GM18867 (cell line): ENCODE measurements at regions not wholly inside any gene's neighbourhood (a gene's known extent, or its start where the extent isn't known, plus 50 kb on each side); places are given as distances from the start of the nearest gene placed in this dataset.

ENCODE experiments used
- ATAC-seq: cut with Tn5 transposase; IDR thresholded peaks from one replicate; pipeline ENCODE4 v1.9.1; 2021; ENCODE audit warnings: mild to moderate bottlenecking, moderate library complexity; ENCODE audit not compliant: unreplicated experiment

DNA sequence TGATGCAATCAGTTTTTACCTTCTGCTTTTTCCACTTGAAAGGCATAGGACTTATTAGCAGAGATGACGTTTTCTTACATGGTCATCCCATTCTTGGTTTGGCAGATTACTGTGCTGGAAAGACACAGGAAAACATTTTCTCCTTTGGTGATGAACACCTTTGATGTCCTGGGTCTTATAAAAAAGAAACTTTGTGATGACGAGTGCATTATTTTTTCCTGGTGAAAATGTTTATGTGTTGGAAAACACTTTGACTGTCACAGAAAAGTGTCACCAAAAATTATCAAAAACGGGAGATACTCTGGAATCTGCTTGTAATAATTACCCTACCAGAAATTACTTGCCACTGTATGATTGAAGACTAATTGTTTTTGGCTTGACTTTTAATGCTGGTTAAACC is 2020.9 kb downstream of the MAT2B start:
- no peak for ATAC-seq

DNA sequence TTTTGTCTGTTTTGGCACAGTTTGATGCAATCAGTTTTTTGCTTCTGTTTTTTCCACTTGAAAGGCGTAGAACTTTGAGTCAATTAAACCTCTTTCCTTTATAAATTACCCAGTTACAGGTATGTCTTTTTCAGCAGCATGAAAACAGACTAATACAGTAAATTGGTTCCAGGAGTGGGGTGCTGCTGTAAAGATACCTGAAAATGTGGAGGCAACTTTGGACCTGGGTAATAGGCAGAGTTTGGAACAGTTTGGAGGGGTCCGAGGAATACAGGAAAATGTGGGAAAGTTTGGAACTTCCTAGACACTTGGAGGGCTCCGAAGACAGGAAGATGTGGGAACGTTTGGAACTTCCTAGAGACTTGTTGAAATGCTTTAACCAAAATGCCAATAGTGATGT is 2022.2 kb downstream of the MAT2B start:
- no peak for ATAC-seq

DNA sequence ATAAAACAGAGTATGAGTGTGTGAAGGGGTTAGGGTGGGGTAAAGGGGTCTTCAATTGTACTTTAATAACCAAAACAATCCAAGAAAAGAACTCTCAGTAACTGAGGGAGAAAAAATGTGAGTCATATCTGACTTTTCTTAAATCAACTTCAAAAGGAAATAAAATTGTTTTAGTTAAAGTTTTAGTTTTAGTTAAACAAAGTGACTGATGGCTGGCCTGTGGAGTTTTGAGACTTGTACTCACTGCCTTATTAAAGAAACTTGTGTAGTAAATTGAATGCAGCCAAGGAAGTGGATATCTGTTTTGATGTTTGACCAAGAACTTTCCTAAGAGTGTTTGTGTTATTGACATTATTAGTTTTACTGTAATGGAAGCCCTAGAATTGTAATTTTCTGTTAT is 2032.6 kb downstream of the MAT2B start:
- no peak for ATAC-seq

DNA sequence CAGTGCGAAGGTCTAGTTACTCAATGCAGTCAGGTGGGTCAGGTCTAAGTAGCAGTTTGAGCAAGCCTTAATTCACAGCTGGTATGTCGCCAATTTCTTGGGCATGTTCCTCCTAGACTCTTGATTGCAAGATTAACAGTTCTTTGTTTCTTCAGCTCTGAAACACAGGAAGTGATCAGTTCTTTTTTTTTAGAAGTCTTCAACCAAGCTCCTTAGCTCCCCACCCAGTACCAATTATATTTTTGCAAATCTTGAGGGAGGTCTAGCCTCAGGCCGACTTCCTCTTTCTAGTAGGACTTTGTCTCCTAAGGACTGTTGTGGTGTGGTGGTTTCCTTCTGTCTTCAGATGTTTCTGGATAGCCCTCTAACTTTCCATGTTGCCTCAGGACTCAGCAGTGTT is 2054.2 kb downstream of the MAT2B start:
- ATAC-seq: no peak

DNA sequence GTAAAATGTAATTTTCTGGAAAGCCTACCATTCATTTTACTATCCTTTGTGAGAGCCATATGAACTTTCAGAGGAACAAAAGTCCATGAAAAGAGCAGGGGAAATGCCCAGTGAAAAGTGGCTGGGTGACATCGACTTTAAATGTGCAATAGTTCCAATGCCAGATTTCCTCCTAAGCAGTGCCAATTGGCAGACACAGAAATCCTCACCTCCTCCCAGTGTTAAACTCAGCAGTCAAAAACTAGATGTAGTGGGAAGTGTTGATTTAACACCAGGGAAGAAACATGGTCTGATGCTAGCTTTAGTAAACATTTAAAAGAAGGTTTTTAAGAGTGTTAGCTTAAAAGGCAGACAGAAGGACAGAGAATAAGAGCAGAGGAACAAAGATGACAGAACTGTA is 2055.2 kb downstream of the MAT2B start:
- ATAC-seq: no peak

DNA sequence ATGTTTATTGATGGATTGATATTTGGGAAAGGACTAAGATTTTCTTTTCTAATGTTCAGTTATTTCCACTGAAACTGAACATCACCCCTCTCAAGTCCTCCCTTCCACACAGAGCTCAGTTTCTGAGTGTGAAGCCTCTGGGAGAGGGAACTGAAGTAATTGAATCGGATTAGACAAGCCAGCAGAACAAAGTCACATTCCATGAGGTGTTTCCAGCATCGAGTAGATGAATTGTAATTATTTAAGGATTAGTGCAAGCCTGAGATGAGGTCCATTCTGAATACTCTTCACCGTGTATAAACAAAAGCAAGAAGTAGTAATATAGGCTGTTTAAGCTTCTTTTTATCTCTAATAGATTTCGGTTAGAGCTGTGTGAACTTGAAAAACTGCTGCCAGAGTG is 2060.5 kb downstream of the MAT2B start:
- no peak for ATAC-seq

DNA sequence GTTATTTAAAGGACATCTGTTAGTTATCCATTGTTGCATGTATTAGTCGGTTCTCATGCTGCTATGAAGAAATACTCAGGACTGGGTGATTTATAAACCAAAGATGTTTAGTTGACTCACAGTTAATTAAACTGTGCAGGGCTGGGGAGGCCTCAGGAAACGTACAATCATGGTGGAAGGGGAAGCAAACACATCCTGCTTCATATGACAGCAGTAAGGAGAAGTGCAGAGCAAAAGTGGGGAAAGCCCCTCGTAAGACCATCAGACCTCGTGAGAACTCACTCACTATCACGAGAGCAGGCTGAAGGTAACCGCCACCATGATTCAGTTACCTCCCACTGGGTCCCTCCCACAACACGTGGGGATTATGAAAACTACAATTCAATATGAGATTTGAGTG is 2064.1 kb downstream of the MAT2B start:
- no peak for ATAC-seq

DNA sequence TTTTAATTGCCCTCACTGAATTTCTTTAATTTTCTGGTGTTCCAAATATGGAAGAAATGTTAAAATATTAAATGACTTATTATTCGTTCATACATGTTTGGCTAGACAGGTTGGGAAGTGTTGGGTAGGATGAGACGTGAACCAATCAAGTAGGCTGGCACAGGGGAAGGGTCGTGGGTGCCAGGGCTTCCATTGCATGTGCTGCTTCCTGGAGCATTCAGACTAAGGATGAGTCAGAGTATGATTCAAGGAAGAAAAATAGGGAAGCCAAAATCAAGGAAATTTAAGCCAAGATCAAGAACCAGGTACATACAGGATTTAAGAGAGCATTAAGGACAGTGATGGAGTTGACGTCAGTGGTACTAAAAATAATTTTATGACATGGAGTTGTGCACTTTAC is 2068.0 kb downstream of the MAT2B start:
- no peak for ATAC-seq

DNA sequence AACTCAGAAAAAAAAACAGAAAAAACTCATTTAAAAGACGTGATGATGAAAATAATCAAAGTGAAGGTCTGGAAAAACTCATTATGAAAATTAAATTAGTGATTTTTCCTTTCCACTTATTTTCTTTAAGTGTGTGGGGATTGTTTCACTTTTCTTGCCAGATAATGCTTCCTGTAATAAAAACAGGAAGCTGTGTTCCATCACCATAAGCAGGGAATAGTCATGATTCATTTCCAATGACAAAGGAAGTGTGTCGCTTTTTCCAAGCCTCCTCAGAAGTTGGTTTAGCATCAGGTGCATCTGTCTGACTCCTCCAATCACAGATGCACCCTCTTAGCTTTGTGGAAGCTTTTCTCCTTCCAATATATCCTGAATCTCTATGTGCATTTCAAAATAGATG is 2068.7 kb downstream of the MAT2B start:
- ATAC-seq: no peak

DNA sequence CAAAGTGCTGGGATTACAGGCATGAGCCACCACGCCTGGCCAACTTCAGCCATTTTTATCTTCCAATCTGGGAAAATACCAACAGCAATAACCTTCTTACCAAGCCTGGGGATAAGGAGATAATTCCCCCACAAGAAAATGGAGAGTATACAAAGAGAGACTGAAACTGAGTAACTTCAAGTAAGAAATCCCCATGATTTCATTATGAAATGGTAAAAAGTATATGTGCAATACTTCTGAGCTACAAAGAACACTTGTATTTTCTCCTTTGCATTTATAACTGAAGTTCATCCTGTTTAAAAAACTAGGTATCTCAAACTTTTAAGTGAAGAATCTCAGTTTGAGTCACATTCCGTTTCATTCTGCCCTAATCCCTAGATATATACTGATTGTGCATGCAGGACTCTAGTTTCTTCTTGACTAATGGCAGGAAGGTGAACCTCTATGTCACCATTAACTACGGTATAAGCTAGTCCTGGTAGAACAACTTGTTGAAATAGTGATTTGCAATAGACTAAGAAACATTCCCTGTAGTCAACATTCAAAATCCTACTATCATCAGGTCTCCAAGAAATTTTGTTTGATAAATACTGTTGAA is 2071.4 kb downstream of the MAT2B start:
- ATAC-seq: peak; percentile 52

DNA sequence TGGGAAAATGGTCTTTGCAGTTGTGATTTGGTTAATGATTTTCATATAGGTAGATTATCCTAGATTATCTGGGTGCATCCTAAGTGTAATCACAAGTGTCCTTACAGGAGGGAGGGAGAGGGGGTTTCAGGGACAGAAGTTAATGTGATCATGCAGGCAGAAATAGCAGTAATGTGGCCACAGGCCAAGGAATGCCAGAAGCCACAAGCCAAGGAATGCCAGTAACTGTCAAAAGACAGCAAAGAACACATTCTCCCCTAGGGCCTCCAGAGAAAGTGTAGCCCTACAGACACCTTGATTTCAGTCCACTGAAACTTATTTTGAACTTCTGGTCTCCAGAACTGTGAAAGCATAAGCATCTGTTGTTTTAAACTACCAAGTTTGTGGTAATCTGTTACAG is 2074.5 kb downstream of the MAT2B start:
- no peak for ATAC-seq

DNA sequence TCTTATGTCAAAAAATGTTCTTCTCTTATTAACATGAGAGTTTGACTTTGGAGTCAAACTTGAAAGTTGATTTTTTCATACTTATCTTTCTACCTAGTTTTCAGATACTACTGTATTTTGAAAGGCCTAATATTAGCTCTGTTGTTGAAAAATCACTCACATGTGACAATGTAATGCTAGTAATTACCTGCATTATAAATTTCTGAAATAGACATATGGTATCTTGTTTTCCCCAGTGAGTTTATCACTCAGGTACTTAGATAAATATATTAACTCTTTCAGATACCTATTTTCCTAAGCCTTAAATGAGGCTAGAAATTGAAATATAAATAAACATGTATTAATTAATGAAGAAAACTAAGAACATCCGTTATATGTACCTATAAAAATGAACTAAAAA is 2089.3 kb downstream of the MAT2B start:
- no peak for ATAC-seq

DNA sequence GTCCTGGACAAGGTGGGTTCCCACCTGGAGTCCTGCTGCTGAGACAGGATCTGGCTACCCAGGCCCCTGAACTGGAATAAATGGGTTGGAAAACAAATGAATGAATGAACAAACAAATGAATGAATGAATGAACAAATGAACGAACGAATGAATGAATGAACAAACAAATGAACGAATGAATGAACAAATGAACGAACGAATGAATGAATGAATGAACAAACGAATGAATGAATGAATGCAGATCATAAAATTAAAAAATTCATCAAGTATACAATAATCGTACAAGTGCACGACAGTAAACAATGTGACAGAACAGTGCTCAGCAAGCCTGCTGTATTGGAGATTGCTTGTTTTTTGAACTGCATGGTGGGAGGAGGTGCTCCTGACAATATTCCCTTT is 2097.1 kb downstream of the MAT2B start:
- ATAC-seq: no peak

DNA sequence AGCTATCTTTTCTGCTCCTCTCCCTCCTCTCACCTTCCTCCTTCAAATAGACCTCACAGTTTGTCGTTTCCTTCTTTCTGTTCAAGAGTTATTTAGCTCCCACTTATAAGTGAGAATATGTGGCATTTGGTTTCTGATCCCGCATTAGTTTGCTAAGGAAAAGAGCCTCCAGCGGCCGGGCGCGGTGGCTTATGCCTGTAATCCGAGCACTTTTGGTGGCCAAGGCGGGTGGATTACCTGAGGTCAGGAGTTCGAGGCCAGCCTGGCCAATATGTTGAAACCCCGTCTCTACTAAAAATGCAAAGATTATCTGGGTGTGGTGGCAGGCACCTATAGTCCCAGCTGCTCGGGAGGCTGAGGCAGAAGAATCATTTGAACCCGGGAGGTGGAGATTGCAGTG is 2101.6 kb downstream of the MAT2B start:
- no peak for ATAC-seq

DNA sequence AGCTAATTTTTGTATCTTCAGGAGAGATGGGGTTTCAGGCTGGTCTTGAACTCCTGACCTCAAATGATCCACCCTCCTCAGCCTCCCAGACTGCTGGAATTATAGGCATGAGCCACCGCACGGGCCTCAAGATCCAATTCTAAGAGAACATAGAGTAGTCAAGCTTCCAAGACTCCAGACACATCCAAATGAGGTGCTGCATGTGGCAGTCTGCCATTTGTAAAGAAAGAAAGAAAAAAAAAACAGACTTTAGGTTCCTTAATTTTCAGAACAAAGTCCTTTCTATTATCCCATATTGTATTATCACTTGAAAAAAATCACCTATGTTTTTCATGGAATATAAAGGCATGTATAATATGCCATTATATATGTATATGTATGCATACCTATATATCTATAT is 2104.5 kb downstream of the MAT2B start:
- no peak for ATAC-seq

DNA sequence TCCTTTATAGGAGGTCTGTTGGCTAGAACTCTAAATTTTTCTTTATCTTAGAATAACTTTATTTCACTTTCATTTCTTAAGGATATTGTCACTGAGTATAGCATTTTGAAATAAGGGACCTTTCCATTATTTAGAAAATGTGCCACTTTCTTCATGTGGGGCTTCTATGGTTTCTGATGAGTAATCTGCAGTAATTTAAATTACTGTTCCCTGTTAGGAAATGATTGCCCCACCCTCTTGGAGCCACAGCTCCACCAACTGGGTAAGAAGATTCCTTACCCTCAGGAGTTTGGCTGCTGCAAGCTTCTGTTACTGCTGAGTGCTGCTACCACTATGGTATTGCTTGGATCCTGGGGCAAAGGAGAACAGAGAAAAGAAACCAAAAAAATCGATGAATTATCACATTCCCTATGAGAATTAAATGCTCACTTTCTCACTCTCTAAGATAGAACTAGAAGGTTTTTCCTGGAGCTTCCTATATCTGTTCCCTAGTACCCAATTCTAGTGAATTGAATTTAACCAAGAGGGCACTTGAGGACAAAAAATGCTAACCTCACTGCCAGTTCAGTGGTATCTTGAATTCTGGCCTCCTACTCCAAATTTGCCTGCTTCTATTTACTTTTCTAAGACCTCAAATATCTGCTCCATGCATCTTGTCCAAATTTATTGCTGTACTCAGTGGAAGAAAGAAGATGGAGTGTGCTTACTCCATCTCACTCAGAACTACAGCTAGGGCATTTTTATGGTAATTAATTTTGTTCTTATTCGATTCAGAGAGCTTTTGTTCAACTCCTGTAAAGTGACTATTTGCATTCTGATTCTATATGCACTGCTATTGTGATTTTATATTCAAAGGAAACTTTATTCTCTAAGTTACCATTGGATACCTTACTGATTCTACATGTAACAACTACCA is 2111.3 kb downstream of the MAT2B start:
- ATAC-seq: no peak

DNA sequence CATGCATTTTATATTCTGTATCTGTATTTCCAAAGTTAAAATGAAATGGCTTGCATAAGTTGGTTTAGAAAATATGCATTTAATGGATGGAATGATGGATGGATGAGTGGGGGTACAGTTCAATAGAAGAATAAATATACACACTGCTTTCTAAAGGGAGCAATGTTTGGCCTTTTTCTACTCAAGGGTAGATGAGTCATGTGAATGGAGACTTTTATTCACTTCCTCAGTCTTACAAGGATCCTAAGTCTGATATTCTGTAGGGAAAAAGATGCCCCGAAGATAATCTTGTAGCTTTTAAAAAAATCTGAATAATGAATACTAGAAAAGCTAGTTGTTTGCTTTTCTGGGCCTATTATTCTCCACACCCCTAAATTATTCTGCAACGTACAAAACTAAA is 2112.1 kb downstream of the MAT2B start:
- ATAC-seq: no peak

DNA sequence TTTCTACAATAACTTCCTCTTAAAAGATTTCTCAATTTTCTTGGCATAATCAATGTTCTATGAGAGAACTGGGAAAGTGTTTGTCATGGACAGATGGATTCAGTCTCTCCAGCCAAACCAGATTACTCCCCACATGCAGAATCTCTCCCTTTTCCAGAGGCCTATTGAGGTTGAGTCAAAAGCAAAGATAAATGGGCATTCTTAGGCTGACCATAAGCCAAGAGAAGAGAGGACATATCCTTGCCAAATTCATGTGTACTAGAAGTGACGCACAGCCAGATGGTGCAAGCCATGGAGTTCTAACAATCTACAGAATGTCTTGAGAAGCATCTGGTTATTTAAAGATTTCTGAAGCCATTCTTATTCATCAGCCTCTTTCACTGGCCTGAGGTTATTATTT is 2115.0 kb downstream of the MAT2B start:
- no peak for ATAC-seq

DNA sequence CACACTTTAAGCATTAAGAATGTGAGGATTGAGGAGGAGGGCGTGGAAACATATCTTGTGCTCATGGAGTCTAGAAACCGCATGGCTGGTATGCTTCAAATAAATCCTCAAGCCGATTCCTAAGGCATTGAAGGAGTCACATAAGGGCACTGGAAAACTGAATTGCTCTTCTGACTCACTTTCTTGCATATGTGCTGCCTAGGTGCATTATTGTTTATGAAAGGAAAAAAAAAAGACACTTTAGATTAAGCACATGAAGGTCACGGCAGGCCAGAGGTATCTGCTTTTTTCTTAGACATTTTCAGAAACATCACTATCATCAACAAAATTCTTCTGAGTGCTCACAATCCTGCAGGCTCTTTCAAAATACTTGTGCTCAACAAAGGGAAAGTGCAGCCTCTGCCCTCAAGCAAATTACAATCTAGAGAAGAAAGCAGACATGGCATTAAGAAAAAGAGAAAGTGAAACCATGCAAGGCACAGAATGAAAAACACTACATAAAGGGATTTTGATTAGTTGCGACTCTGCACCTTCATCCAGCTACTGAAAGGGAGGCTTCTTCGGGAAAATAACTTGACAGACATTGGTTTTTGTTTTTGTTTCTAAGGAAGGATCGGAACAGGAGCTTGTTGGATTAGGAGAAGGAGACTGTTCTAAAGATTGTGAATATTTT is 2117.6 kb downstream of the MAT2B start:
- ATAC-seq: peak; percentile 67

DNA sequence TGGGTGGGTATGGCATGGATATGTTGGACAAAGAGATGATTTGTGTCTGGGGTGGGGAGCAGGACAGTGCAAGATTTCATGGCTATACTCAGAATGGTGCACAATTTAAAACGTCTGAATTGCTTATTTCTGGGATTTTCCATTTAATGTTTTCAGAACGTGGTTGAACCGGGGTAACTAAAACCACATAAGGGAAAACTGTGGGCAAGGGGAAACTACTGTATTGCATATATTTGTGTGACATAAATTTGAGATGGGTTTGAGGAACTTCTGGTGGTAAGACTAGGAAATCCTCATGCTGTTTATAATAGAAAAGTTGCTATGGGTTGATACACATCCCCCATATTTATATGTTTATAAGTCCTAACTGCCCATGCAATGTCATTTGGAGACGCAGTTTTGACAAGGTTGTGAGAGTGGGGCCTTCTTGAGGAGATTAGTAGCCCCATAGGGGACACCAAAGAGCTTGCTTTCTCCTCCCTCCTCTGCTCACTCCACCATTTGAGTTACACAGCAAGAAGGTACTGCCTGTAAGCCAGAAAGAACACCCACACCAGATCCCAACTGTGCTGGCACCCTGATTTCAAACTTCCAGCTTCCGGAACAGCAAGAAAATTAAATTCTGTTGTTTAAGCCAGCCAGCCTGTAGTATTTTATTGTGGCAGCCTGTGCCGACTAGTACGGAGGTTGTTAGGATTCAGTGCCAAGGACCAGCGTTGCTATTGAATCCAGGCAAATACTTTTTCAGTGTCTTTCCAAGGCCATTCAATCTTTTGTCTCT is 2118.9 kb downstream of the MAT2B start:
- no peak for ATAC-seq

DNA sequence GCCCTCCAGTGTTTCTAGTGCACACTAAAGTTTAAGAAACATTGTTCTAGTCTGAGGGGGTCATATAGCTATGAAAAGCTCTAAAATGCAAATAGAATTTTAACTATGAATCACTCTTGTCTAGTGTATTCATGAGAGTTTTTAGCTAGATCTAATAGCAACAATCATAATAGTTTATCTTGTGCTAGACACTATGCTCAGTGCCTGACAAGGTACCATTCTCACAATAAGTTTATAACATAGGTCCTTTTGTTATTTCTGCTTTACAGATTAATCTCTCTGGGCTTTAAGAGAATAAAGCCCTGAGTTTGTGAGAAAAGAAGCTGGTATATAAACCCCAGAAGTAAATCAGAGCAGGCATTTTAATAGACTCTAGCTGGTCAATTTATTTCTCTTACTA is 2120.7 kb downstream of the MAT2B start:
- ATAC-seq: no peak
